Kidney (tissue), 13 donors: ENCODE measurements at regions not wholly inside any gene's neighbourhood (a gene's known extent, or its start where the extent isn't known, plus 50 kb on each side); places are given as distances from the start of the nearest gene placed in this dataset.

Source experiments
- DNase-seq, 5 donors: peaks; one replicate each; pipeline ENCODE4 v3.0.0-alpha.2; 2013 to 2020
- FAIRE-seq: peaks from 2 replicates; lab custom pipeline; 2012; peaks lifted over from hg19 to GRCh38; lab: Jason Lieb, UNC
- H3K27ac ChIP-seq, 2 donors: one replicate each; pipeline ENCODE4 v1.7.0; 2013; ENCODE audit warnings: low read depth in 2 of 2, low read length in 2 of 2, inconsistent platforms in 1 of 2
- H3K27me3 ChIP-seq: one replicate; pipeline ENCODE4 v1.7.1; 2013; ENCODE audit warnings: low read length, inconsistent platforms; ENCODE audit not compliant: control insufficient read depth, insufficient read depth
- H3K36me3 ChIP-seq, 3 donors: one replicate each; pipeline versions ENCODE4 v1.7.0 to v1.7.1; 2013; ENCODE audit warnings: low read length in 3 of 3, control low read depth in 1 of 3, inconsistent platforms in 1 of 3; ENCODE audit not compliant: insufficient read depth in 3 of 3, control insufficient read depth in 2 of 3
- H3K4me1 ChIP-seq, 3 donors: one replicate each; pipeline versions ENCODE4 v1.7.0 to v1.7.1; 2013; ENCODE audit warnings: low read length in 3 of 3, inconsistent platforms in 1 of 3, low read depth in 1 of 3; ENCODE audit not compliant: control insufficient read depth in 2 of 3, insufficient read depth in 2 of 3
- H3K4me3 ChIP-seq, 3 donors: one replicate each; pipeline versions ENCODE4 v1.7.0 to v1.8.1; 2013; ENCODE audit warnings: low read length in 3 of 3, control low read depth in 1 of 3, inconsistent platforms in 1 of 3
- H3K9ac ChIP-seq, 3 donors: one replicate each; pipeline versions ENCODE4 v1.7.0 to v1.7.1; 2013; ENCODE audit warnings: low read length in 3 of 3, control low read depth in 1 of 3, inconsistent platforms in 1 of 3
- H3K9me3 ChIP-seq, 3 donors: one replicate each; pipeline versions ENCODE4 v1.7.0 to v1.7.1; 2013; ENCODE audit warnings: low read length in 3 of 3, control low read depth in 1 of 3, inconsistent platforms in 1 of 3; ENCODE audit not compliant: control insufficient read depth in 2 of 3, insufficient read depth in 1 of 3
- CTCF ChIP-seq: IDR thresholded peaks from 3 replicates; pipeline ENCODE4 v1.5.1; 2012; ENCODE audit warnings: mild to moderate bottlenecking, moderate library complexity, borderline replicate concordance; ENCODE audit not compliant: insufficient read depth; ENCODE audit errors: extremely low read depth
- intact Hi-C: fragments of 100-400 bp; cut with DNase I; formaldehyde crosslinking; loops from one replicate; pipeline ENCODE4 v1.11.1; 2022
- donor health status: control.
- donor health status: control.
- donor health status: control.
- donor health status: control.
- donor health status: control.
- donor health status: DM: yes; HTN: yes; CAD: no.
- donor health status: Normal renal cell carcinoma (clear cell type).

GRCh38 chr6:49328051-49328744 lies 134.9 kb downstream of the MMUT start:
- DNase-seq = no peak
- no peaks in the 10 kb centered on the region for H3K4me1 ChIP-seq
- no peaks in the 10 kb centered on the region for H3K9me3 ChIP-seq
- FAIRE-seq = no peak
- H3K27me3 ChIP-seq = no peaks in the 10 kb centered on the region
- TF ChIP-seq CTCF = no peak
- H3K4me3 ChIP-seq = no peak overlapping the region
- intact Hi-C loops = no loop called here
- no peak overlapping the region for H3K9ac ChIP-seq
- H3K36me3 ChIP-seq = no peaks in the 10 kb centered on the region
- no peak overlapping the region for H3K27ac ChIP-seq

GRCh38 chr6:49327571-49327970 lies 135.5 kb downstream of the MMUT start:
- Histone ChIP-seq H3K27ac (no peak overlapping the region), H3K27me3 (no peaks in the 10 kb centered on the region), H3K9ac (no peak overlapping the region), H3K4me3 (no peak overlapping the region), H3K9me3 (no peaks in the 10 kb centered on the region), H3K36me3 (no peaks in the 10 kb centered on the region), H3K4me1 (no peaks in the 10 kb centered on the region)
- intact Hi-C loops = no loop called here
- TF ChIP-seq CTCF = no peak
- DNase-seq (no peak), FAIRE-seq (no peak)

- H3K9me3 ChIP-seq = no peaks in the 10 kb centered on the region
- H3K27ac ChIP-seq = no peak overlapping the region
- FAIRE-seq (no peak), DNase-seq (no peak)
- H3K4me3 ChIP-seq = no peak overlapping the region
- no peak overlapping the region for H3K9ac ChIP-seq
- no peaks in the 10 kb centered on the region for H3K4me1 ChIP-seq
- no peaks in the 10 kb centered on the region for H3K36me3 ChIP-seq
- no peaks in the 10 kb centered on the region for H3K27me3 ChIP-seq
- TF ChIP-seq CTCF = no peak
- intact Hi-C loops = no loop called here
Measured at GRCh38 chr6:49327005-49327404, 136.0 kb downstream of the MMUT start.

GRCh38 chr6:49326347-49326746 lies 136.7 kb downstream of the MMUT start:
- no peak overlapping the region for H3K9ac ChIP-seq
- DNase-seq = peak in 2 of 5 donors; percentile 12 to 34
- no peak for TF ChIP-seq CTCF

More at GRCh38 chr6:49326347-49326746, 136.7 kb downstream of the MMUT start:
- no peak for FAIRE-seq
- Histone ChIP-seq H3K27ac (no peak overlapping the region), H3K4me1 (no peaks in the 10 kb centered on the region), H3K36me3 (no peaks in the 10 kb centered on the region), H3K9me3 (no peaks in the 10 kb centered on the region), H3K27me3 (no peaks in the 10 kb centered on the region), H3K4me3 (no peak overlapping the region)
- intact Hi-C loops = no loop called here
